HG03354 (cell line): ENCODE measurements at regions not wholly inside any gene's neighbourhood (a gene's known extent, or its start where the extent isn't known, plus 50 kb on each side); places are given as distances from the start of the nearest gene placed in this dataset.
"Not testable (repeated sequence)": the region's sequence is repeated elsewhere in the genome, so short reads cannot be mapped to it uniquely, and the experiment has no call there.

ENCODE experiments used
- ATAC-seq: cut with Tn5 transposase; IDR thresholded peaks from one replicate; pipeline ENCODE4 v1.9.1; 2021; ENCODE audit warnings: mild to moderate bottlenecking; ENCODE audit not compliant: unreplicated experiment, poor library complexity, severe bottlenecking

DNA sequence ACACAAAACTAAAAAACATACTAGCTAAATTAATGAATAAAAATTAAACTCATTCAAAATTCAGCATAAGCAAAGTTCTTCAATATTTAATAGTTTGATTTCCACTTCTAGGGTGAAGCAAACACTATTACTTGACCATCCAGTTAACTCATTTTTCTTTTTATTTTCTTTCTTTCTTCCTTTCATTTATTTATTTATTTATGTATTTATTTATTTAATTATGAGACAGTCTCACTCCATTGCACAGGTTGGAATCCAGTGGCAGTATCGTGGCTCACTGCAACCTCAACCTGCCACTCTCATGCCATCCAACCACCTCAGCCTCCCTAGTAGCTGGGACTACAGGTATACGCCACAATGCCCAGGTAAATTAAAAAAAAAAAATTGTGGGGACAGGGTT lies 2069.5 kb downstream of the NCAM2 start:
- ATAC-seq: no peak

DNA sequence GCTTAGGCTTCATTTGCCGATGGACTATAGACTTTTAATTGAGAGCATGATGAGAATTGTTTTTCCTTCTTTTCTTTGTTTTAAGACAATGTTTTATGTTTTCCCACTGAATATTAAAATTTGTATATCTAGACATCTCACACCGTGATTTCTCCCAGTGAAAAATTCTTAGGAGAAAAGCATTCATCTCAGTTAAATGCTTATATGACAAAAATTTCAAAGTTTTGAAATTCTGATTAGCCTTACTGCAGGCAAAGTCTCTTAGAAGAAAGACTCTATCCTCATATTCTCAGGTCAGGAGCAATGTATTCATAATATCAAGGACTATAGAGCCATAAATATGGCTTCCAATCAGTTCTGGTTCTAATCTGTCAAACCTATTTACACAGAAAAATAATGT lies 2085.0 kb downstream of the NCAM2 start:
- no peak for ATAC-seq

DNA sequence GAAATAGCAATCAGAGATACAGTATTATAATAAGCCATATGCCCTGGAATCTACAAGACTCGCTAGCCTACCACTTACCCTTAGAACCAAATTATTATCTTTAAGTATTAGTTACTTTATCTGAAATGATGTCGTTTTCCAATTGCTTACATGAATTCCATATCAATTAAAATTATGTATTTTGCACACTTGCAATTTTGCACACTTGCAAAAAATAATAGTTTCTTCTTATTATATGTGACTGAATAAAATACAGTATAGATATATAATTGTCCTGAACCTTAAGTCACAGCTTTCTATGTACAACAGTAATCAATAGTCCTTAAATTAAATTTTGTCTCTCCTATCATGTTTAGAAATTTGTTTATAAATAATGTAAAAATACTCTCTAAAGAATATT lies 2095.1 kb downstream of the NCAM2 start:
- no peak for ATAC-seq

DNA sequence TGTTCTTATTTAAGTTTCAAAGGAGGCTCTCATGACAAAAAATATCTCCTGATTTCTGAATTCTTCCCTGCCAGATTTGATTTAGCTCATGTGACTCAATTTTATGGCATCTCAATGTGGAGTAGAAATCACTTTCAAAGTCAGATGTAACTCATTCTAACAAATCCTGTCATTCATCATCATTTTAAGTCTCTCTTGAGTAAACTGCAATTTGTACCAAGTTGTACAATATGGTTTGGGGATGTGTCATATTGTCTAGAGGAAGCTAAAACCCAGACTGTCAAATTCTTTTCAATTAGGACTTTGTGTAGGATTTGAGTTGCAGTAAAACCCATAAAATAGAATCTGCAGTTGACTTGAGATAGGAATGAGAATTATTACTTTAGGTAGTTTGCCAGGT lies 2101.0 kb downstream of the NCAM2 start:
- no peak for ATAC-seq

DNA sequence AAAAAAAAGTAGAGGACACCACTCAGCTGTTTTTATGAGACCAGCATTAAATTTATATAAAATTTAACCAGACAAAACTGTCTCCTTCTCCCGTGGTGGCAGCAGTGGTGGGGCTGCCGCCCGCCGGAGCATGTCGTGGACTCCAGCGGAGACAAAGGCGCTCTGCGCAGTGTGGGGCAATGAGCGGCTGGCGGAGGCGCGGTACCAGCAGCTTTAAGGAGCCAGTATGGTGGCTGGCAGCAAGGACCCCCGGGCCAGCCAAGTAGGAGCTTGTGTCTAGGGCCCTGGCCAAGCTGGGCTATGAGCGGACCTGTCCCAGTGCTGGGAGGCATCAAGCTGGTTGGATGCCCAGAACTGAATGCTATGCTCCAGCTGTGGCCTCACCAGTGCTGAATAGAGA lies 2102.9 kb downstream of the NCAM2 start:
- no peak for ATAC-seq

DNA sequence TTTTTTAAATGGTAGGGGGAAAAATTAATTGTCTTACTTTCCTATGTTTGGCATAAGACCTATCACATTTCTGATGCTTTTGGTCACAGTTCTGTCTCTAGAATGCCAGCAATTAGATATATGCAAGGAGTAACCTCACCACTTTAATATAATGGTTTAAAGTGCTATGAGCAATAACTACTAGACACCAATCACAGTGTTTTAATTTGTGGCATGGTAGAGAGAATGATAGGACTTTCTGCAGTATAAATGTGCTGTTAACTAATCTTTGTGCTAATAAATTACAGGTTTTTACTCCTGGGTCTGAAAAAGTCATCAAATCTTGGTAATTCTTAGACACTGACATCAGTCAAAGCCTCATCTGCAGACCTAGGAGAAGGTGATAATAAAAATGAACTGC lies 2110.3 kb downstream of the NCAM2 start:
- ATAC-seq: no peak

DNA sequence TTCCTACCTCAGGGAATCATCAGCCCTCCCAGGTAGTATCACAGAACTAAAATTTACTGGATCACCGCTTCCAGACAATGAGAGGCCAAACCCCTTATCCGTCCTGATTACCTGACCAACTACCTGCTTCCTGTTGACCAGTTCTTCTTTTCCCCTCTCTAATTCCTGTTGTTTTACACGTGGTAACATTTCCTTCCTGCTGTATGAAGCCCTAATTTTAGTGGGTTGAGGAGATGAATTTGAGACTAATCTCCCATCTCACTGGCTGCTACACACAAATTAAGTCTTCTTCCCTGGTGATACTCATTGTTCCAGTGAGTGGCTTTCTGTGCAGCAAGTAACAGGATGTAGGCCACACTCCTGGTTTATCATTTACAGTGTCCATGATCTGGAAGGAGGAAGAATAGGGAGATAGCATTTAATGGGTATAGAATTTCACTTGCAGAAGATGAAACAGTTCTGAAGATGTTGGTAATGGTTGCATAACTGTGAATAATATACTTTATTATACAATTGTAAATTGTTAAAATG lies 2112.9 kb downstream of the NCAM2 start:
- no peak for ATAC-seq

DNA sequence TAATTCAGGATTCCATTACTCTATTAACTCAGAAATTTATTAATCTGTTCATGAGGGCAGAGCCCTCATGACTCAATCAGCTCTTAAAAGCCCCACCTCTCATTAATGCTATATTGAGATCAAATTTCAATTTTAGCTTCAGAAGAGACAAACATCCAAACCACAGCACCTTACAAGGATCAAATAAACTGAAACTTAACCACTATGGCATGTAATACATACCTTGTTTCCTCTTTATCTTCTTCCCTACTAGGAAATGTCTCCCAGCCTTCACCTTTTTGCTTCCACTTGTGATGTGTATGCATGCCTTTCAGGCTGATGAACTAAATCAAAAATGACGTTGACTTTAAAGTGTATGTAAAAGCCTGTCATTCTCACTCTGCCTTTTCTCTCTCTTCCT lies 2121.3 kb downstream of the NCAM2 start:
- no peak for ATAC-seq

DNA sequence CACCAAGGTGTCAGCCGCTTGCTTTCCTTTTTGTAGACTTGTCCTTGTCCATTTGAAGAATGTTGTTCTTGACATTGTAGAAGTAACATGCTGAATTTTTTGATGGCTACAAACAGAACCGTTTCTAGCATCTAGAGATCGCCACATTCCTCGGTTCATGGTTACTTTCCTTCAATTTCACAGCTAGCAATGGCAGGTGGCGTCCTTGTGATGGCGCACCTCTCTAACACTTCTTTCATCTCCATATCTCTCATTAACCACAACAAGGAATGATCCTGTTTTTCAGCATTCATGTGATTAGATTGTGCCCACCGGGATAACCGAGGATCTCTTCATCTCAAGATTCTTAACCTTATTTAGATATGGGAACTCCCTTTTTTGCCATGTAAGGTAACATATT lies 2129.8 kb downstream of the NCAM2 start:
- no peak for ATAC-seq

DNA sequence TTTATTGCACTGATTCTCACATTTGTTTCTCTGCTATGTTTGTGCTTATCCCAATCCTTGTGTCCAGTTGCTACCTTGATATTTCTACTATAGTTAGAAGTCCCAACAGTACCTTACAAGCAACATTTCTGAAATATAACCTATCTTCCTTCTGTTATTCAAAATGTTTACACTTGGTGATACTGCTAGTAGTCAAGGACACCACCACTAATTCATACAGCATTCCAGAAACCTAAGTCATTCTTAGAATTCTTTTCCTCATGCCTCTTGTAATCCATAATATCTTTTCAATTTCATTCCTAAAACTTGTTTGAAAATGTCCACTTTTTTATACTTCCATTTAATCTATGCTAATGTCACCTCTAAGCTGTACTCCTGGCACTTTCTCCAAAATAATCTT lies 2132.1 kb downstream of the NCAM2 start:
- no peak for ATAC-seq

DNA sequence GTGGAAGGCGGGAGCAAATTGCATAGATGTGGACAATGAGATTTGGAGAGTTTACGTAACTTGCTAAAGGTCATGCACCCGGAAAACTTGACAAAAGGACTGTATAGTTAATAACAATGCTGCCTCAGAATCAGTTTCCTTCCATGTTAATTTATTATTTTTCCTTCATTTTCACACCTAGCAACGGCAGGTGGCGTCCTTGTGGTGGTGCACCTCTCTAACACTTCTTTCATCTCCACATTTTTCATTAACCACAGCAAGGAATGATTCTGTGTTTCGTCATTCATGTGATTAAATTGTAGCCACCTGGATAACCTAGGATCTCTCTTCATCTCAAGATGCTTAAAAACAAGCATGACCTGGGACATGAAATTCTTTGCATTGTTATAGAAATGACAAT lies 2133.0 kb downstream of the NCAM2 start:
- ATAC-seq: no peak

DNA sequence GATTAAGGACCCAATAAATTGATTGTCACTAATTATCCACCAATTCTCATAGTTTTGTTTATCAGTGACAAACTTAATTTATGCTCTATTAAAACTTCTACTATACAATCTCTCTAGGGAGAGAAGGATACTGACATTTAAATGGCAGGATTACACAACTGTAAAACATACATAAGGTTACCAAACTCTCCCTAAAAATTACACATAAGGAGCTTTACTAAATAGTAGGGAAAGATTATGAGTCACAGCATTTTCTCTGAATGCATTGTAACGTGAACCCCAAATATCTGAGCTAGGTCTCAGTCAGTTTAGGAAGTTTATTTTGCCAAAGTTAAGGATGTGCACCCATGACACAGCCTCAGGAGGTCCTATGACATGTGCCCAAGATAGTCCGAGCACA lies 2140.6 kb downstream of the NCAM2 start:
- ATAC-seq: no peak

DNA sequence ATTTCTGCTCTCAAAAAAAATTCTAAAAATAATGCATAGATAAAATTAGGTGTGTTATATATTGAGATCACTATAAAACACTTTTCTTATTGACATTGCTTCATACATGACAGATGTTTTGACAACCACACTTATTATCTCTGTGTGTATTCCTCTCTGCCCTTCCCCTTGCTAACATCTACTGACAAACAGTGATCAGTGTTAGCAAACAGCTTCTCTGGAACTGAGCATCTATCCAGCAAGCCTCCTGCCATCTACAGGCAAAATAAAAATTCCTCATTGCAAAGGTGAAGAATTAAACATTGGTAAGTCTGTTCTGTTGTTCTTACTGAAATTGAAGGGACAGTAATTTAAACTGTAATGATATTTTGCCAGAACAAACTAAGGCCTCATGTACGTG lies 2153.9 kb downstream of the NCAM2 start:
- no peak for ATAC-seq

DNA sequence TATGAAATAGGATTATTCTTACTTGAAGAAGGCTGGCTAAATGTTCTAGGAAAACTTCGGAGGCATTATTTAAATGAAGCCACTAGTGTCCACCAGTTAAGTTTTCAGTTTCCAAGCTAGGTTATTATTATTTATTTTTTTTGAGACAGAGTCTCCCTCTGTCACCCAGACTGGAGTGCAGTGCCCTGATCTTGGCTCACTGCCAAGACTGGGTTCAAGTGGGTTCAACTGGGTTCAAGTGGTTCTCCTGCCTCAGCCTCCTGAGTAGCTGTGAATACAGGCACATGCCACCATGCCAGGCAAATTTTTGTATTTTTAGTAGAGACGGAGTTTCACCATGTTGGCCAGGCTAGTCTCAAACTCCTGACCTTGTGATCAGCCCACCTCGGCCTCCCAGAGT lies 2155.6 kb downstream of the NCAM2 start:
- ATAC-seq: not testable (repeated sequence)

DNA sequence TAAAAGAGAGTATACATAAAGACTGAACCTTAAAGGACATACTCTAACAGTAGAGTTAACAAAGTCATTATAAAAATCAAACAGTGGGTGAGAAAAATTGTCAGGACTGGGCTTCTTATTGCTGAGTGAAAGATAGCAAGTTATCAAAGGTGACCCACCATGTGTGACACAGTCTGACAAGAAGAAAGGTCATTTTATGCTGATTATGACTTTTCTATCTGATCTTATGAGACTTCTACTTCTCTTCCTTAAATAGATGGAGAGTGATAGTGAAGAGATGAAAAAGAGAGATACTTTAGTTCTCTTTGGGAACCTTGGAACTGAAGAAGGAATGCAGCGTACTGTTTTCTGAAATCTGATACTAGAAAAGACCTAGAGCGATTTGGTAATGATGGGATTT lies 2157.1 kb downstream of the NCAM2 start:
- no peak for ATAC-seq

DNA sequence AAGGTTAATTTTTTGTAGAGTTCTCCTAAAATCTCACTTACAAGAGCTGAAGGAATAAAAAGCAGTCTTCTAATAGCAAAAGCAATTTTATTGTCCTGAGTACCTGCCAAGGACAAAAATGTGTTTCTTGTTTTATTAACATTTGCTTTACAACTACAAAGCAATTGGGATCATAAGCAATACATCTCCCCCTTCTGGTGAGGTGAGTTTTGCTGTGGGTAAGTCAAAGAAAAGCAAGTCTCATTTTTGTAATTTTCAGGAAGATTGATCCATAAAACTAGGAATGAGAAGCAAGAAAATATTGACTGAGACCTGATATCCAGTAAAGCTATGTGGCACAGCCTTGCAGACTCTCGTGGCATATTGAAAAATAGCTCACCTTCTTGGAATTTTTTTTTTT lies 2162.7 kb downstream of the NCAM2 start:
- no peak for ATAC-seq

DNA sequence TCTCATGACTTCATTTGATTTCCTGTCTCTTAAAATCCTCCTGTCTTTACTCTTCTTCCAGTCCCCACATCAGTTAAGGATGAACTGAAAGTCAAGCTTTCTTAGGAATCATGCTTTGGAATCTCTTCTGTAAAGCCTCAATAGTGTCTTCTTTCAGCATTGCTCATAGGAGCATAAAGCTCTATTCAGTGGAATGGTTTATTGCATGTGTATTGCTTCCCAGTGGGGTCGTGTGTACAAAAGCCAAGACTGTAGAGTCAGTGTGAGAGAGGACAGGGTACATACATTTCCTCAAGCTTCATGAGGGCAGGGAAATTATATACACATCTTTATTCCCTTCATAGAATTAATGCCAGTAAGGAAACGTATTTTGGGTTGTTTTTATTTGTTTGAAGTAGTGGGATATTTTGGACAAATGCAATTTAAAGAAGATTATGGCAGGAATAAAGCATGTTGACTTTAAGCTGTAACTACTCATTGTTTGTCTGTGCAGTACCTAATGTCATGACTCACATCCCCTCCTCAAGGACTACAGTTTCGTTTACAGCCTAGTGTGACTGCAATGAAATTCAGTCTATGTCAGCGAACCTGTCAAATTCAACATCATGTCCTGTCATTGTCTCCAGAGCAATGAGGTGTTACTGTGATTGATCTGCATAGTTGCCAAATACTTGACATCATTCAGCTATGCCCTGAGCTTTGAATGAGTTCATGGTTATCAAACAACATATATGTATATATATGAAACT lies 2164.2 kb downstream of the NCAM2 start:
- no peak for ATAC-seq
